ENCODE measurements at regions not wholly inside any gene's neighbourhood (a gene's known extent, or its start where the extent isn't known, plus 50 kb on each side); places are given as distances from the start of the nearest gene placed in this dataset.
"Not testable (repeated sequence)": the region's sequence is repeated elsewhere in the genome, so short reads cannot be mapped to it uniquely, and the experiment has no call there.

GRCh38 chr15:24078310-24079029, 391.4 kb upstream of the NDN start:
- ATAC-seq (peak; percentile 30), DNase-seq (no peak)
- no peak overlapping the region for H3K27ac ChIP-seq
- intact Hi-C loops (cut with DNase I), result no loop called here
- no peaks in the 10 kb centered on the region for H3K4me1 ChIP-seq
- no peaks in the 10 kb centered on the region for H3K27me3 ChIP-seq
- TF ChIP-seq CTCF (IDR thresholded peaks at IDR 0.05), result no peak
- H3K4me3 ChIP-seq, result no peak overlapping the region
- H3K36me3 ChIP-seq, result no peaks in the 10 kb centered on the region
- no peaks in the 10 kb centered on the region for H3K9me3 ChIP-seq

GRCh38 chr15:24088941-24089340, 401.8 kb upstream of the NDN start:
- H3K36me3 ChIP-seq; DNase-seq; intact Hi-C loops (cut with DNase I); H3K9me3 ChIP-seq; H3K4me1 ChIP-seq; H3K4me3 ChIP-seq; H3K27me3 ChIP-seq; H3K27ac ChIP-seq; ATAC-seq: not testable (repeated sequence)

- DNase-seq; H3K27me3 ChIP-seq; H3K4me1 ChIP-seq; H3K36me3 ChIP-seq; H3K27ac ChIP-seq; intact Hi-C loops (cut with DNase I); H3K9me3 ChIP-seq; H3K4me3 ChIP-seq: not testable (repeated sequence)
- peak; percentile 43 for ATAC-seq
Observed at GRCh38 chr15:24101503-24101902, 414.4 kb upstream of the NDN start.

- H3K36me3 ChIP-seq; intact Hi-C loops (cut with DNase I); H3K4me1 ChIP-seq; H3K27ac ChIP-seq; ATAC-seq; H3K27me3 ChIP-seq; H3K4me3 ChIP-seq; DNase-seq; H3K9me3 ChIP-seq: not testable (repeated sequence)
Observed at GRCh38 chr15:24107524-24107923, 420.4 kb upstream of the NDN start.

- H3K27ac ChIP-seq; H3K27me3 ChIP-seq; H3K4me3 ChIP-seq; H3K4me1 ChIP-seq; DNase-seq; ATAC-seq; intact Hi-C loops (cut with DNase I); H3K36me3 ChIP-seq; H3K9me3 ChIP-seq: not testable (repeated sequence)
Observed at GRCh38 chr15:24107948-24108347, 420.8 kb upstream of the NDN start.

GRCh38 chr15:24108349-24108748, 421.2 kb upstream of the NDN start:
- not testable (repeated sequence) for H3K4me3 ChIP-seq

GRCh38 chr15:24139622-24140021, 452.5 kb upstream of the NDN start:
- H3K4me3 ChIP-seq; H3K27me3 ChIP-seq; H3K36me3 ChIP-seq; H3K27ac ChIP-seq; H3K4me1 ChIP-seq; intact Hi-C loops (cut with DNase I); H3K9me3 ChIP-seq; ATAC-seq; DNase-seq: not testable (repeated sequence)

More at GRCh38 chr15:24108349-24108748, 421.2 kb upstream of the NDN start:
- ATAC-seq; H3K36me3 ChIP-seq; DNase-seq; intact Hi-C loops (cut with DNase I); H3K9me3 ChIP-seq; H3K27ac ChIP-seq; H3K27me3 ChIP-seq; H3K4me1 ChIP-seq: not testable (repeated sequence)

GRCh38 chr15:24145070-24145469, 458.0 kb upstream of the NDN start:
- H3K36me3 ChIP-seq; H3K27ac ChIP-seq; H3K4me3 ChIP-seq; intact Hi-C loops (cut with DNase I); H3K27me3 ChIP-seq; H3K4me1 ChIP-seq; H3K9me3 ChIP-seq; ATAC-seq; DNase-seq: not testable (repeated sequence)

- no peak for TF ChIP-seq CTCF (IDR thresholded peaks at IDR 0.05)
- Histone ChIP-seq H3K4me1 (no peaks in the 10 kb centered on the region), H3K9me3 (no peaks in the 10 kb centered on the region), H3K36me3 (no peaks in the 10 kb centered on the region), H3K27me3 (no peaks in the 10 kb centered on the region), H3K27ac (no peak overlapping the region), H3K4me3 (no peak overlapping the region)
- ATAC-seq (no peak), DNase-seq (no peak)
- intact Hi-C loops (cut with DNase I), result no loop called here
Observed at GRCh38 chr15:24146251-24146650, 459.1 kb upstream of the NDN start.
